ENCODE measurements at regions not wholly inside any gene's neighbourhood (a gene's known extent, or its start where the extent isn't known, plus 50 kb on each side); places are given as distances from the start of the nearest gene placed in this dataset.

DNA sequence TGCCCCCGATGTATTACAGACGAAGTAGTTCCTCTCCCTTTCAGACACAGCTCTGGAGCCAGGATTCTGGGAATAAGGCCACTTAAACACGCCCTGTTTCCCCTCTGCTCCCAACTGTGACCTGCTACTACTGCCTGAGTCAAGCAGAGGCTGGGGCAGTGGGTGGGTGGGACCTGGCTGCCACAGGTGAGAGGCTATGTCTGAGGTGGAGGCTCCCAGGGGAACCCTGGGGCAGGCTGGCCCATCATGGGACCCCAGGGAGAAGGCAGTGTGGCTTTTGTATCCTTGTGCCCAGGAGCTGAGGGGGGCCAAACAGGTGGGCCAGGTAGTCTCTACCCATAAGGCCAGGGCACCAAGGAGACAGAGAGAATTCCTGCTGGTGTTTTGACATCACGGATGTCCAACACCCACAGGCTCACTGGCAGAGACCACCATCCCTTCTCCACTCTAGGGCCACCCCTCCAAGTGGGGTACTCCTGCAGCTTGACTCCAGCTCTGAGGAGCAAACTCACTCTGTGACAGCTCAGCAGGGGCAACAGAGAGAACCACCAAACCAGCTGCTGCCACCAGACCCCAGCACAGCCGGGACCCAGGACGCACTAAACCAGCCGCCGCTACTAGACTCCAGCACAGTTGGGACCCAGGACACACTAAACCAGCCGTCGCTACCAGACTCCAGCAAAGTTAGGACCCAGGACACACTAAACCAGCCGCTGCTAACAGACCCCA is 105.3 kb upstream of the SMURF2 start:
- DNase-seq (ENCODE audit: low read depth, low spot score) (no peak), ATAC-seq (no peak)
- no peak overlapping the region for H3K4me3 ChIP-seq (ENCODE audit: low read depth in 2 of 2, low read length in 2 of 2)
- no TSS peak for BruUV-seq (replicated peaks)
- H3K27ac ChIP-seq (ENCODE audit: low read length), result no peak overlapping the region
- TF ChIP-seq SIN3A (IDR thresholded peaks at IDR 0.05; ENCODE audit: borderline replicate concordance, insufficient read depth, low read depth, low read length) (no peak), TCF7L2 (IDR thresholded peaks at IDR 0.05; ENCODE audit: low read depth, low read length) (no peak)
- H3K36me3 ChIP-seq (ENCODE audit: control insufficient read depth, insufficient read depth, low read length), result no peaks in the 10 kb centered on the region
- no peaks in the 10 kb centered on the region for H3K4me1 ChIP-seq (ENCODE audit: control insufficient read depth, insufficient read depth, low read length)
- POLR2A ChIA-PET, result no interaction called here
- CTCF ChIA-PET, result no interaction called here
- in situ Hi-C loops (cut with HindIII; ENCODE audit: low pct_unique_long_range_greater_than_20kb, low sequenced_read_pairs) (no loop called here), intact Hi-C loops (cut with micrococcal nuclease; ENCODE audit: unreplicated experiment) (no loop called here)
- no peaks in the 10 kb centered on the region for H3K27me3 ChIP-seq (ENCODE audit: control insufficient read depth, insufficient read depth, low read length)
- no peaks in the 10 kb centered on the region for H3K9me3 ChIP-seq (ENCODE audit: control insufficient read depth, insufficient read depth, low read depth, low read length)

GRCh38 chr17:64765191-64765889 is 103.2 kb upstream of the SMURF2 start:
- ChIA-PET CTCF (no interaction called here), POLR2A (no interaction called here)
- BruUV-seq (replicated peaks), result no TSS peak
- DNase-seq (ENCODE audit: low read depth, low spot score) (no peak), ATAC-seq (no peak)
- TF ChIP-seq SIN3A (IDR thresholded peaks at IDR 0.05; ENCODE audit: borderline replicate concordance, insufficient read depth, low read depth, low read length) (no peak), REST (IDR thresholded peaks at IDR 0.05; ENCODE audit: insufficient read depth in 1 of 2, low read depth in 2 of 2, low read length in 1 of 2) (no peak), TCF7L2 (IDR thresholded peaks at IDR 0.05; ENCODE audit: low read depth, low read length) (no peak), POLR2AphosphoS5 (IDR thresholded peaks at IDR 0.05; ENCODE audit: low read depth, low read length) (no peak), CTCF (IDR thresholded peaks at IDR 0.05) (no peak)
- H3K27ac ChIP-seq (ENCODE audit: low read length), result no peak overlapping the region
- no peak overlapping the region for H3K4me3 ChIP-seq (ENCODE audit: low read depth in 2 of 2, low read length in 2 of 2)
- in situ Hi-C loops (cut with HindIII; ENCODE audit: low pct_unique_long_range_greater_than_20kb, low sequenced_read_pairs), result no loop called here
- intact Hi-C loops (cut with micrococcal nuclease; ENCODE audit: unreplicated experiment), result no loop called here
- H3K27me3 ChIP-seq (ENCODE audit: control insufficient read depth, insufficient read depth, low read length), result no peaks in the 10 kb centered on the region
- no peaks in the 10 kb centered on the region for H3K4me1 ChIP-seq (ENCODE audit: control insufficient read depth, insufficient read depth, low read length)
- H3K36me3 ChIP-seq (ENCODE audit: control insufficient read depth, insufficient read depth, low read length), result no peaks in the 10 kb centered on the region
- no peaks in the 10 kb centered on the region for H3K9me3 ChIP-seq (ENCODE audit: control insufficient read depth, insufficient read depth, low read depth, low read length)

Data from Panc1 (cell line).